Hematopoietic multipotent progenitor cell treated with erythropoietin and hydrocortisone succinate and interleukin-3 and kit ligand, for 4 days (in vitro differentiated cells): ENCODE measurements at regions not wholly inside any gene's neighbourhood (a gene's known extent, or its start where the extent isn't known, plus 50 kb on each side); places are given as distances from the start of the nearest gene placed in this dataset.

Experiments
- DNase-seq: peaks from one replicate; pipeline ENCODE4 v3.0.0-alpha.2; 2015

- no peak for DNase-seq
These were observed 270.2 kb downstream of the PSAT1 start for GRCh38 chr9:78566948-78567675.

DNA sequence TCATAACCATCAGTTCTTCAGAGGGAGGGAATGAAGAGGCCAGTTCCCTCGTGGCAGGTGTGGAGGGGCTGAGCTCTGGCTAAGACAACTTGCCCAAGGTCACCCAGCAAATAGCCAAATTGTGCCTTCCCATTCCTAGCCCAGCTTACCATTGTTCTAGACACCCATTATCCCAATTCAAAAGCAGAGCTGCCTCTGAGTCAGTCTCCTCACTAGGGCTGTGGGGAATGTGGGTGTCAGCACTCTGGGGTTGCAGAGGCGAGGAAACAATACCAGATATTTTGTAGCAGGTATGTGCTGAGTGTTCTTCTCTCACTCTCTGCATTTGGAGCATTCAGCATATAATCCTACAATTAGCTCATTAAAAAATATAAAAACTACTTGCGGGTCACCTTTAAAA, 270.8 kb downstream of the PSAT1 start:
- no peak for DNase-seq

GRCh38 chr9:78568774-78569173, 271.8 kb downstream of the PSAT1 start:
- no peak for DNase-seq

- DNase-seq = no peak
These were observed 275.3 kb downstream of the PSAT1 start for GRCh38 chr9:78572266-78572665.

- DNase-seq = no peak
These were observed 276.3 kb downstream of the PSAT1 start for GRCh38 chr9:78573205-78573604.

- DNase-seq = no peak
These were observed 276.7 kb downstream of the PSAT1 start for GRCh38 chr9:78573669-78574068.

DNA sequence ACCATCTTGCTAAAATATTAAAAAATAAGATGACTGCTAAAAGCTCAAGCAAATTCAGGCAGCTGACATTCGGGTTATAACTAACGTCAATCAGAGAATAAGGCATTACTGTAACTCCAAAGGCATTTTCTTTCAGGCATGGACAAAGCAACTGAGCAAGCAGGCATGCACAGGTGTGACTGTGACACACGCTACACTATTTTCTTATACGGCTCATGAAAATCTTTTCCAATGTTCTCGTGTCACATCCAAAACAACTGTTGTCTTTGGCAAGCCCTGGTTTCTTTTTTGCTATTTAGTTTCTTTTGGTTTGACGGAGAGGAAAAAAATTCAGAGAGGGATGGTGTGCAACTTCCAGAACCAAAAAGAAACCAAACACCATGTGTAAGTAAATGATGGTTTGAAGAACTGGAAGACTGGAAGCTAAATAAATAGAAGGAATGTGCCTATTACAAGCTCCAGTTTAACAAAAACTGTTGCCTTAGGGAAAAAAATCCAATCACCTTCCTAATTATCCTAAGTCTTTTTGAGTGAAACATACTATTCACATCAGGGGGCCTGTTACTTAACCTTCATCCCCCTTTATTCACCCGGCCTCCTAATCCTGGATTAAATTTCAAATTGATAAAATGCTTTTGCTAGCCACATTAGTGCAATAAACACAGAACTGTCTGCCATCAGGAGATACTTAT, 277.6 kb downstream of the PSAT1 start:
- no peak for DNase-seq

- no peak for DNase-seq
These were observed 278.2 kb downstream of the PSAT1 start for GRCh38 chr9:78575081-78575480.

DNA sequence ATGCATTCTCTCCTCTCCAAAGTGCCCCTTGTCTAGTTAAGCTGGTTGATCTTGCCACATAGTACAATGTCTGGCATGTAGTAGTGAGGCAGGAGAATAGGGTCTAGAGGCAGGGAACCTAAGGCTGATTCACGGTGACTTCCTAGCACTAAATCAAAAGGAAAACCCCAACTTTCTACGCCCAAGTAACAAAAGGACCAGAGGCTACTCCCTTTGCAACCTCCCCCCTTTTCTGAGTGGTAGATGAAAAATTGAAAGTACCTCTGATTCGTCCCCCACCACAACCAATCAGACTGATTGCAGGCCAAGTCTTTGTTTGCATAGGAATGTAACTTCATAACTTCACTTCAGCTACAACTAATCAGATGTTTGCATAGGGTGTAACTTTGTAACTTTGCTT, 278.8 kb downstream of the PSAT1 start:
- no peak for DNase-seq

- DNase-seq = no peak
These were observed 280.4 kb downstream of the PSAT1 start for GRCh38 chr9:78577156-78577906.

GRCh38 chr9:78578072-78578471, 281.1 kb downstream of the PSAT1 start:
- no peak for DNase-seq

DNA sequence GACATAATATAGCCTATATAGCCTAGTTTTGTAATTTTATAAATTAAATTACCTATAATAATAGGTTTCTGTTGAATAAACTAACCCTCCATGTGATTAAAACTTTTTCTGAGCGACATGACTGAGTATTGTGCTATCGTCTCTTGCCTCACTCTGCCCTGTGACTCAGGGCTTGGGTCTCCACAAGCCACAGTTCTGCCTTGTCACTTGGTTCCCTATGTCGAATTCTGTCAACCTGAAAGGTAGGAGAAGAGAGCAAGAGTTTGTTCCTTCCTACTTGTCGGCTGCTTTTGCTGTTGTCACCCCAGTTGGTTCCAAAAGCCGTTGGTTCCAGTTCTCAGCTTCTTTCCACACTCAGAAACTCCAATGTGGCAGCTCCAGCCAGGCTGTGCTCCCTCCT, 285.9 kb downstream of the PSAT1 start:
- peak; percentile 24 for DNase-seq

DNA sequence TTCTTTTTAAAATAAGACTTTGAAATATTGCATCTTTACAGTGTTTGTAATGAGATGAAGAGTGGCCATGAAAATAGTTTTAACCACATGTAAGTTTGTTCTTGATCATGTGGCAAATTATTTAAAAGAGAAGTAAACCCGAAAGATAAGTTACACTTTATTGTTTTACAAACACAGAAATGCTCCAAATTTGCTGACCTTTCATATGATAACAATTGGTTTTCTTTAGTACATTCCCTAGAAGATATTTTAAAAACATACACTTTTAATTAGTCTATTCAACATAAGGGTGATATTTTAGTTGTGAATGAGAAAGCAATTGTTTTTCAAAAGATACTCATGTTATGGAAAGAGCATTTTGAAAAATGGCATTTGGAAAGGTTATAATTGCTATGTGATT, 287.7 kb downstream of the PSAT1 start:
- no peak for DNase-seq

GRCh38 chr9:78585909-78586308, 289.0 kb downstream of the PSAT1 start:
- no peak for DNase-seq

GRCh38 chr9:78590068-78590467, 293.1 kb downstream of the PSAT1 start:
- no peak for DNase-seq

- DNase-seq = peak; percentile 54
These were observed 295.9 kb downstream of the PSAT1 start for GRCh38 chr9:78592811-78593210.

- no peak for DNase-seq
These were observed 298.4 kb downstream of the PSAT1 start for GRCh38 chr9:78595200-78595945.

DNA sequence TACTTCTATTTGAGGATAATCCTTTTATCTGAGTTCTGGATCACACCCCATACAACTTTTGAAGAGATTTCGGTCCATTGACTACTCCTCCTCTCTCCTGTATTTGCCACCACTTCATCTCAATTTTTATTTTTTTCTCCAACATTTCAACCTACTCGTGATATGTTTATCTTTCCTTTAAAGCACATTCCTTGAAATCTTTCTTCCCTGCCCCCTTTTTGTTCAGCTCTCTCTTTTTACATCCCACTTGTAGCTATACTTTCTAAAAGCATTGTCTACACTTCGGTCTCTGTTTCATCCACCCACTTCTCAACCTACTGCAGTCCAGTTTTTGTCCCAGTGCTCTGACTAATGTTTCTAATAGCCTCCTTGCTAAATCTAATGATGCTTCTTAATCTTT, 299.4 kb downstream of the PSAT1 start:
- no peak for DNase-seq

DNA sequence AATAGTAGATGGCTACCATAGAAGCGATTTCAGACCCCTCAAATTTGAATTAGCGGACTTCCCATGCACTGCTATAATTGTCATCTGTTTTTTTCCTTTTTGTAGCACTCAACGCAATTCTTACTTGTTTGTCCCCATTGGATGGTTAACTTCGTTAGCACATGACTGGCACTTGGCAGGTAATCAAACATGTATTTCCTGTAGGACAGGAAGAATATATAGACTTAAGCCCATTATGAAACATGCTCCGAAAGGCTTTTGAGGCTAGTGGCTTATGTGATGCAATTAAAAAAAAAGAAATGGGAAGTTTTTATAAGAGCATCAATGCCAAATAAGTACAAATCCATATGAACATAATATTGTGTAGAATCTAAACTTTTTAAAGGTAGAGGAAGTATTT, 301.2 kb downstream of the PSAT1 start:
- peak; percentile 57 for DNase-seq

DNA sequence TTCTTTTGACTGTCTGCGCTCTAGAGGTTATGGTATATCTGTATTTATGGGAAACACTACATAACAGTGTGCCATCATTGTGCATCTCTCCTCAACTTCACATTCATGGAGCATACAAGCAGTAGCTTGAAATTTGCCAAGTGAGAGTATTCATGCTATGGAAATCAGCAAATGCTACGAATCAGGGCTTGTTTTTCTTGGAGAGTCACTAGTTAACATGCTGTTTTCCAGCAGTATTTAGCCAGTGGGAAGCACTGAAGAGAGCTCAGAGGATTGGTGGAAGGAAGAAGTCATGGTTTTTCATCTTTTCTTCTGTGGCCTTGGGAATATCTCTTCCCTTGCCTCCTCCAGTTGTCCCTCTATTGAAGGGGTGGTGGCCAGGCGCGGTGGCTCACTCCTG, 303.0 kb downstream of the PSAT1 start:
- no peak for DNase-seq

GRCh38 chr9:78601957-78602565, 305.1 kb downstream of the PSAT1 start:
- DNase-seq = peak; percentile 67
